Small intestine (tissue), 7 donors: ENCODE measurements at regions not wholly inside any gene's neighbourhood (a gene's known extent, or its start where the extent isn't known, plus 50 kb on each side); places are given as distances from the start of the nearest gene placed in this dataset.

Source experiments
- DNase-seq, 2 donors: peaks; one replicate each; pipeline versions ENCODE4 v3.0.0 to v3.0.0-alpha.2; 2013
- FAIRE-seq: peaks from 2 replicates; lab custom pipeline; 2012; peaks lifted over from hg19 to GRCh38; lab: Jason Lieb, UNC
- H3K27ac ChIP-seq, 3 donors: one replicate each; pipeline ENCODE4 v1.5.1; 2013; ENCODE audit warnings: low read length in 2 of 3, mild to moderate bottlenecking in 2 of 3, control low read depth in 1 of 3, inconsistent platforms in 1 of 3, low read depth in 1 of 3, moderate library complexity in 1 of 3
- H3K27me3 ChIP-seq, 3 donors: one replicate each; pipeline ENCODE4 v1.6.1; 2013; ENCODE audit warnings: low read length in 3 of 3, inconsistent platforms in 1 of 3; ENCODE audit not compliant: control insufficient read depth in 3 of 3, insufficient read depth in 3 of 3
- H3K36me3 ChIP-seq, 3 donors: one replicate each; pipeline ENCODE4 v1.6.1; 2013; ENCODE audit warnings: low read length in 3 of 3, inconsistent platforms in 1 of 3, low read depth in 1 of 3, mild to moderate bottlenecking in 1 of 3, moderate library complexity in 1 of 3; ENCODE audit not compliant: control insufficient read depth in 3 of 3, insufficient read depth in 2 of 3
- H3K4me1 ChIP-seq, 3 donors: one replicate each; pipeline ENCODE4 v1.6.1; 2013; ENCODE audit warnings: low read length in 2 of 3, inconsistent platforms in 1 of 3, low read depth in 1 of 3, mild to moderate bottlenecking in 1 of 3, moderate library complexity in 1 of 3; ENCODE audit not compliant: control insufficient read depth in 3 of 3, insufficient read depth in 2 of 3
- H3K4me3 ChIP-seq, 3 donors: one replicate each; pipeline ENCODE4 v1.5.1; 2013; ENCODE audit warnings: low read length in 3 of 3, control low read depth in 1 of 3, inconsistent platforms in 1 of 3, low read depth in 1 of 3, mild to moderate bottlenecking in 1 of 3, moderate library complexity in 1 of 3
- H3K9me3 ChIP-seq, 2 donors: one replicate each; pipeline ENCODE4 v1.6.1; 2013; ENCODE audit warnings: low read depth in 1 of 2, low read length in 1 of 2; ENCODE audit not compliant: control insufficient read depth in 2 of 2, insufficient read depth in 1 of 2
- WGBS, 3 donors: extraction: QIAGEN DNeasy Blood & Tissue Kit; methylation state at CpG; one replicate each; pipeline ENCODE4 v1.1.7; 2013; 5-methylcytosine and 5-hydroxymethylcytosine counted together
- donor health status: healthy with polysubstance abuse.
- donor health status: control.
- donor health status: control.
- donor health status: Bipolar disorder and iron deficiency.
- donor health status: healthy.

DNA sequence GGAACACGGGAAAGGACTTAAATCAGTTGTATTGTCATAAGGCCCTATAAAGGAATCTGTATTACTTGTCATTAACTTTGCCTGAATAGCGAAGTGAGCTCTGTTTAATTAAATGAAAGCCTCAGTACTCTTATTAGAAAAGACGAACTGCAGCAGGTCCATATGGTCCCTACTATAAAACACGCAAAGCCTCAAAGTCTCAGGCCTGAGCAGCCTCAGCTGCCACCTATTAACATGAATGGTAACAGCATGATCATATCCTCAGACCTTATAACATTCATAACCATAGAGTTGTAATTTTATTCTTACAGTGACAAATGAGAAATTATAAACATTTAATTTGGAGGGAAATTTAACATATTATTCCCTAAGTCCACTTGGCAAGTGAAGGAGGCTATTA is 1113.7 kb upstream of the WWC1 start:
- no peak for DNase-seq

GRCh38 chr5:167180906-167181305 is 1110.5 kb upstream of the WWC1 start:
- 78 to 88% (median 80%) methylated on average over 7 of the region's 7 CpGs for WGBS, 3 donors
- no peak for FAIRE-seq
- H3K4me3 ChIP-seq: no peak overlapping the region

More for the DNA sequence above, 1113.7 kb upstream of the WWC1 start:
- Histone ChIP-seq H3K27ac (no peak overlapping the region), H3K36me3 (no peaks in the 10 kb centered on the region), H3K27me3 (no peaks in the 10 kb centered on the region), H3K9me3 (no peaks in the 10 kb centered on the region), H3K4me1 (no peaks in the 10 kb centered on the region), H3K4me3 (no peak overlapping the region)
- 72 to 86% (median 82%) methylated on average over 4 of the region's 4 CpGs for whole genome bisulfite sequencing, 3 donors
- FAIRE-seq: no peak

GRCh38 chr5:167205881-167206280 is 1085.6 kb upstream of the WWC1 start:
- Histone ChIP-seq H3K36me3 (no peaks in the 10 kb centered on the region), H3K27me3 (no peaks in the 10 kb centered on the region), H3K4me1 (no peaks in the 10 kb centered on the region), H3K4me3 (no peak overlapping the region), H3K27ac (no peak overlapping the region), H3K9me3 (peaks cover 0 to 3% of the 10 kb centered on the region in 2 donors)
- FAIRE-seq: no peak
- WGBS, 3 donors: 77 to 87% (median 82%) methylated on average over 6 of the region's 6 CpGs
- DNase-seq: no peak

More at GRCh38 chr5:167180906-167181305, 1110.5 kb upstream of the WWC1 start:
- H3K4me1 ChIP-seq: no peaks in the 10 kb centered on the region
- H3K9me3 ChIP-seq: no peaks in the 10 kb centered on the region
- no peak for DNase-seq
- H3K36me3 ChIP-seq: no peaks in the 10 kb centered on the region
- H3K27ac ChIP-seq: no peak overlapping the region
- no peaks in the 10 kb centered on the region for H3K27me3 ChIP-seq

- H3K27me3 ChIP-seq: no peaks in the 10 kb centered on the region
- DNase-seq (no peak), FAIRE-seq (no peak)
- H3K36me3 ChIP-seq: no peaks in the 10 kb centered on the region
- 71 to 85% (median 82%) methylated on average over 7 of the region's 7 CpGs for WGBS, 3 donors
- H3K4me3 ChIP-seq: no peak overlapping the region
- no peak overlapping the region for H3K27ac ChIP-seq
- H3K4me1 ChIP-seq: no peaks in the 10 kb centered on the region
- peaks cover 0 to 3% of the 10 kb centered on the region in 2 donors for H3K9me3 ChIP-seq
These were observed 1084.4 kb upstream of the WWC1 start for GRCh38 chr5:167207081-167207480.

GRCh38 chr5:167208911-167209310 is 1082.5 kb upstream of the WWC1 start:
- FAIRE-seq (no peak), DNase-seq (no peak)
- Histone ChIP-seq H3K9me3 (peaks cover 0 to 3% of the 10 kb centered on the region in 2 donors), H3K4me1 (no peaks in the 10 kb centered on the region), H3K4me3 (no peak overlapping the region), H3K36me3 (no peaks in the 10 kb centered on the region), H3K27me3 (no peaks in the 10 kb centered on the region), H3K27ac (no peak overlapping the region)
- WGBS, 3 donors: 80 to 91% (median 84%) methylated on average over 4 of the region's 4 CpGs

- H3K9me3 ChIP-seq: no peaks in the 10 kb centered on the region
- no peaks in the 10 kb centered on the region for H3K36me3 ChIP-seq
- no peak overlapping the region for H3K27ac ChIP-seq
- no peaks in the 10 kb centered on the region for H3K27me3 ChIP-seq
- DNase-seq: no peak
- FAIRE-seq: no peak
- H3K4me1 ChIP-seq: no peaks in the 10 kb centered on the region
- 20 to 40% (median 31%) methylated on average over 5 of the region's 5 CpGs for WGBS, 3 donors
- H3K4me3 ChIP-seq: no peak overlapping the region
These were observed 1074.2 kb upstream of the WWC1 start for GRCh38 chr5:167217097-167217743.

DNA sequence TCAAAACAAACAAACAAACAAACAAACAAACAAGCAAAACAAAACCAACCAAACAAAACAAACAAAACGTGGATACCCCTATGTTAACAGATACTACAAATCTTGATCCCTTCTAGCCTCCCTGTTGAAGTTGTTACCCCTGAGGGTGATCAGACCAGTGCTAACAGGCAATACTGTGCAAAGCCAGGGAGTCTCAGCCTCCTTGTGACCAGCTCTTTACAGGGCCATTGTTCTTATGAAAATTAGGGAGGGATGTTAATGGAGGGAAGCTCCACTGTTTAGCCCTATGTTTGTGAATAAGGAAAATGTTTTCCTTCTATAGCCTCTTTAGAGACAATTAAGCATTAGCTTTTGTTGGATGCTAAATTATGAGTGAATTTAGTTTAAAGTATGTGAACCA is 1072.1 kb upstream of the WWC1 start:
- no peaks in the 10 kb centered on the region for H3K36me3 ChIP-seq
- DNase-seq (no peak), FAIRE-seq (no peak)
- no peak overlapping the region for H3K4me3 ChIP-seq
- no peaks in the 10 kb centered on the region for H3K9me3 ChIP-seq
- 22 to 44% (median 22%) methylated on average over 1 of the region's 1 CpG for WGBS, 3 donors
- no peaks in the 10 kb centered on the region for H3K4me1 ChIP-seq
- H3K27me3 ChIP-seq: no peaks in the 10 kb centered on the region
- no peak overlapping the region for H3K27ac ChIP-seq

DNA sequence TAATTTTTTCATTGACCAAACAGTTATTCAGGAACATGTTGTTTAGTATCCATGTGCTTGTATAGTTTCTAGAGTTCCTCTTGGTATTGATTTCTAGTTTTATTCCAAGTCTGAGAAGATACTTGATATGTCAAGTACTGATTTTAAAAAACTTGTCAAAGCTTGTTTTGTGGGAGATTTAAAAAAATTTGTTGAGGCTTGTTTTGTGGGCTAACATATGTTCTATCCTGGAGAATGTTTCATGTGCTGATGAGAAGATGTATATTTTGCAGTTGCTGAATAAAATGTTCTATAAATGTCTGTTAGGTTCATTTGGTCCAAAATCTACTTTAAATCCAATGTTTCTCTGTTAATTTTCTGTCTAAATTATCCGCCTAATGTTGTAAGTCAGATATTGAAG is 1065.1 kb upstream of the WWC1 start:
- Histone ChIP-seq H3K27me3 (no peaks in the 10 kb centered on the region), H3K9me3 (peaks cover 0 to 21% of the 10 kb centered on the region in 2 donors), H3K27ac (no peak overlapping the region), H3K4me3 (no peak overlapping the region), H3K4me1 (no peaks in the 10 kb centered on the region), H3K36me3 (no peaks in the 10 kb centered on the region)
- FAIRE-seq (no peak), DNase-seq (no peak)
- 90 to 93% (median 90%) methylated on average over 1 of the region's 1 CpG for WGBS, 3 donors

DNA sequence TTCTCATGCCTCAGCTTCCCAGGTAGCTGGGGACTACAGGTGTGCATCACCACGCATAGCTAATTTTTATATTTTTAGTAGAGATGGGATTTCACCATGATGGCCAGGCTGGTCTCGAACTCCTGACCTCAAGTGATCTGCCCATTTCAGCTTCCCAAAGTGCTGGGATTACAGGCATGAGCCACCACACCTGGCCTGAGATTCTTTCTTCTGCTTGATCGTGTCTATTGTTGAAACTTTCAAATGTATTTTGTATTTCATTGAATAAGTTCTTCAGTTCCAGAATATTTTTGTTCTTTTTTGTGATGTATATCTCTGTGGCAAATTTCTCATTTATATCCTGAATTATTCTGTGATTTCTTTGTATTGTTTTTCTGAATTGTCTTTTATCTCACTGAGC is 1063.3 kb upstream of the WWC1 start:
- Histone ChIP-seq H3K4me1 (no peaks in the 10 kb centered on the region), H3K36me3 (no peaks in the 10 kb centered on the region), H3K9me3 (peaks cover 0 to 21% of the 10 kb centered on the region in 2 donors), H3K27ac (no peak overlapping the region), H3K27me3 (no peaks in the 10 kb centered on the region), H3K4me3 (no peak overlapping the region)
- DNase-seq (no peak), FAIRE-seq (no peak)
- WGBS, 3 donors: 80 to 90% (median 84%) methylated on average over 3 of the region's 3 CpGs
